ENCODE measurements at regions not wholly inside any gene's neighbourhood (a gene's known extent, or its start where the extent isn't known, plus 50 kb on each side); places are given as distances from the start of the nearest gene placed in this dataset.
A peak's percentile ranks its signal among the peaks of the same experiment; 100 is the strongest.

DNA sequence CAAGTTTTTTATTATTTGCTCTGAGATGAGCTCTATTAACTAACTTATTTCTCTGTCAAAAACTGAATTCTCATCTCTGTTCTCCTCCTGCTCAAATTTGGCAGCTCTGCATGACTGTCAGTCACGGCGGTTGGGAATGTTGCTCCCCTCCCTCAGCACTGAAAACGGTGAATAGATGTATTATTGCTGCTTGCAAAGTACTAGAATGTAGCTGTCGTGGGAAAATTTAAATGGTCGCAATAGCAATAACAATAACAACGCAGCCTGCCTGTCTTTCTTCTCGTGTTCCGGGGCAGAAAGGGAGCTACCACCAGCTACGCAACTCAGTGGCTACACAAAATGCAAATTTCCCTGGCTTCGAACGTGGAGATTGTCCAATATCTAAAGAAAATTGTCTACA is 125.6 kb upstream of the FRY start:
- 0 out of 2 replicates have a peak, but pooled peaks cover 4% of the 10 kb centered on the region for H3K4me1 ChIP-seq (ENCODE audit: insufficient read depth, low read length)
- H3K79me2 ChIP-seq (ENCODE audit: insufficient read depth, low read length), result no peaks in the 10 kb centered on the region
- no peak overlapping the region for H3K4me2 ChIP-seq (ENCODE audit: low read depth, low read length)
- 14% methylated on average over 11 of the region's 11 CpGs for WGBS (ENCODE audit: low lambda C conversion rate)
- no peak for ATAC-seq
- BruUV-seq (replicated peaks), result no TSS peak
- no peak for DNase-seq (ENCODE audit: low spot score)
- CTCF ChIA-PET (ENCODE audit: low intra/inter-chr PET ratio, low total read pairs), result no interaction called here
- no peak for FAIRE-seq
- peak overlapping the region; percentile 33 for H2AFZ ChIP-seq (ENCODE audit: low read length)
- peaks cover 0 to 16% of the 10 kb centered on the region in 2 experiments; a peak in 2 of 5 replicates for H3K27me3 ChIP-seq (ENCODE audit: control insufficient read depth in 1 of 2, insufficient read depth in 2 of 2, low read length in 2 of 2)
- H3K9ac ChIP-seq (ENCODE audit: insufficient read depth, low read depth, low read length), result no peak overlapping the region
- H3K36me3 ChIP-seq (replicated peaks in 1 of 2; ENCODE audit: control insufficient read depth in 1 of 2, insufficient read depth in 2 of 2, low read length in 2 of 2), result no peaks in the 10 kb centered on the region
- H3K27ac ChIP-seq (ENCODE audit: extremely low read length, insufficient read depth, low read length), result no peak overlapping the region
- intact Hi-C loops (cut with micrococcal nuclease; ENCODE audit: unreplicated experiment), result no loop called here
- no peak overlapping the region for H3K4me3 ChIP-seq (replicated peaks in 1 of 3; ENCODE audit: insufficient read depth in 1 of 3, low read depth in 2 of 3, low read length in 3 of 3)
- POLR2A ChIA-PET, result no interaction called here
- H4K20me1 ChIP-seq (ENCODE audit: insufficient read depth, low read length), result no peaks in the 10 kb centered on the region
- no peak for TF ChIP-seq ZNF567 (CRISPR knock-in tag; IDR thresholded peaks at IDR 0.05; ENCODE audit: borderline replicate concordance)
- no peak for TF ChIP-seq ZNF790 (CRISPR knock-in tag; IDR thresholded peaks at IDR 0.05; ENCODE audit: borderline replicate concordance)
- TF ChIP-seq, protein P1, sequence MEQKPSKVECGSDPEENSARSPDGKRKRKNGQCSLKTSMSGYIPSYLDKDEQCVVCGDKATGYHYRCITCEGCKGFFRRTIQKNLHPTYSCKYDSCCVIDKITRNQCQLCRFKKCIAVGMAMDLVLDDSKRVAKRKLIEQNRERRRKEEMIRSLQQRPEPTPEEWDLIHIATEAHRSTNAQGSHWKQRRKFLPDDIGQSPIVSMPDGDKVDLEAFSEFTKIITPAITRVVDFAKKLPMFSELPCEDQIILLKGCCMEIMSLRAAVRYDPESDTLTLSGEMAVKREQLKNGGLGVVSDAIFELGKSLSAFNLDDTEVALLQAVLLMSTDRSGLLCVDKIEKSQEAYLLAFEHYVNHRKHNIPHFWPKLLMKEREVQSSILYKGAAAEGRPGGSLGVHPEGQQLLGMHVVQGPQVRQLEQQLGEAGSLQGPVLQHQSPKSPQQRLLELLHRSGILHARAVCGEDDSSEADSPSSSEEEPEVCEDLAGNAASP (CRISPR knock-in tag; IDR thresholded peaks at IDR 0.05; ENCODE audit: borderline replicate concordance), result no peak
- TF ChIP-seq SNAI1 (CRISPR knock-in tag; IDR thresholded peaks at IDR 0.05; ENCODE audit: borderline replicate concordance), result no peak
- no peak for TF ChIP-seq ZNF746 (CRISPR knock-in tag; IDR thresholded peaks at IDR 0.05)
- no peak for TF ChIP-seq ARNT2 (CRISPR knock-in tag; IDR thresholded peaks at IDR 0.05; ENCODE audit: low read depth)
- TF ChIP-seq GATAD2A (CRISPR knock-in tag; IDR thresholded peaks at IDR 0.05), result no peak
- no peak for TF ChIP-seq TEAD2 (CRISPR knock-in tag; IDR thresholded peaks at IDR 0.05)
- no peak for TF ChIP-seq ARHGAP35 (CRISPR knock-in tag; IDR thresholded peaks at IDR 0.05; ENCODE audit: borderline replicate concordance)
- TF ChIP-seq, protein P2, sequence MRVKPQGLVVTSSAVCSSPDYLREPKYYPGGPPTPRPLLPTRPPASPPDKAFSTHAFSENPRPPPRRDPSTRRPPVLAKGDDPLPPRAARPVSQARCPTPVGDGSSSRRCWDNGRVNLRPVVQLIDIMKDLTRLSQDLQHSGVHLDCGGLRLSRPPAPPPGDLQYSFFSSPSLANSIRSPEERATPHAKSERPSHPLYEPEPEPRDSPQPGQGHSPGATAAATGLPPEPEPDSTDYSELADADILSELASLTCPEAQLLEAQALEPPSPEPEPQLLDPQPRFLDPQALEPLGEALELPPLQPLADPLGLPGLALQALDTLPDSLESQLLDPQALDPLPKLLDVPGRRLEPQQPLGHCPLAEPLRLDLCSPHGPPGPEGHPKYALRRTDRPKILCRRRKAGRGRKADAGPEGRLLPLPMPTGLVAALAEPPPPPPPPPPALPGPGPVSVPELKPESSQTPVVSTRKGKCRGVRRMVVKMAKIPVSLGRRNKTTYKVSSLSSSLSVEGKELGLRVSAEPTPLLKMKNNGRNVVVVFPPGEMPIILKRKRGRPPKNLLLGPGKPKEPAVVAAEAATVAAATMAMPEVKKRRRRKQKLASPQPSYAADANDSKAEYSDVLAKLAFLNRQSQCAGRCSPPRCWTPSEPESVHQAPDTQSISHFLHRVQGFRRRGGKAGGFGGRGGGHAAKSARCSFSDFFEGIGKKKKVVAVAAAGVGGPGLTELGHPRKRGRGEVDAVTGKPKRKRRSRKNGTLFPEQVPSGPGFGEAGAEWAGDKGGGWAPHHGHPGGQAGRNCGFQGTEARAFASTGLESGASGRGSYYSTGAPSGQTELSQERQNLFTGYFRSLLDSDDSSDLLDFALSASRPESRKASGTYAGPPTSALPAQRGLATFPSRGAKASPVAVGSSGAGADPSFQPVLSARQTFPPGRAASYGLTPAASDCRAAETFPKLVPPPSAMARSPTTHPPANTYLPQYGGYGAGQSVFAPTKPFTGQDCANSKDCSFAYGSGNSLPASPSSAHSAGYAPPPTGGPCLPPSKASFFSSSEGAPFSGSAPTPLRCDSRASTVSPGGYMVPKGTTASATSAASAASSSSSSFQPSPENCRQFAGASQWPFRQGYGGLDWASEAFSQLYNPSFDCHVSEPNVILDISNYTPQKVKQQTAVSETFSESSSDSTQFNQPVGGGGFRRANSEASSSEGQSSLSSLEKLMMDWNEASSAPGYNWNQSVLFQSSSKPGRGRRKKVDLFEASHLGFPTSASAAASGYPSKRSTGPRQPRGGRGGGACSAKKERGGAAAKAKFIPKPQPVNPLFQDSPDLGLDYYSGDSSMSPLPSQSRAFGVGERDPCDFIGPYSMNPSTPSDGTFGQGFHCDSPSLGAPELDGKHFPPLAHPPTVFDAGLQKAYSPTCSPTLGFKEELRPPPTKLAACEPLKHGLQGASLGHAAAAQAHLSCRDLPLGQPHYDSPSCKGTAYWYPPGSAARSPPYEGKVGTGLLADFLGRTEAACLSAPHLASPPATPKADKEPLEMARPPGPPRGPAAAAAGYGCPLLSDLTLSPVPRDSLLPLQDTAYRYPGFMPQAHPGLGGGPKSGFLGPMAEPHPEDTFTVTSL (CRISPR knock-in tag; IDR thresholded peaks at IDR 0.05; ENCODE audit: borderline replicate concordance), result no peak
- TF ChIP-seq ZNF546 (CRISPR knock-in tag; conservative IDR thresholded peaks at IDR 0.05), result no peak
- TF ChIP-seq, protein P3, sequence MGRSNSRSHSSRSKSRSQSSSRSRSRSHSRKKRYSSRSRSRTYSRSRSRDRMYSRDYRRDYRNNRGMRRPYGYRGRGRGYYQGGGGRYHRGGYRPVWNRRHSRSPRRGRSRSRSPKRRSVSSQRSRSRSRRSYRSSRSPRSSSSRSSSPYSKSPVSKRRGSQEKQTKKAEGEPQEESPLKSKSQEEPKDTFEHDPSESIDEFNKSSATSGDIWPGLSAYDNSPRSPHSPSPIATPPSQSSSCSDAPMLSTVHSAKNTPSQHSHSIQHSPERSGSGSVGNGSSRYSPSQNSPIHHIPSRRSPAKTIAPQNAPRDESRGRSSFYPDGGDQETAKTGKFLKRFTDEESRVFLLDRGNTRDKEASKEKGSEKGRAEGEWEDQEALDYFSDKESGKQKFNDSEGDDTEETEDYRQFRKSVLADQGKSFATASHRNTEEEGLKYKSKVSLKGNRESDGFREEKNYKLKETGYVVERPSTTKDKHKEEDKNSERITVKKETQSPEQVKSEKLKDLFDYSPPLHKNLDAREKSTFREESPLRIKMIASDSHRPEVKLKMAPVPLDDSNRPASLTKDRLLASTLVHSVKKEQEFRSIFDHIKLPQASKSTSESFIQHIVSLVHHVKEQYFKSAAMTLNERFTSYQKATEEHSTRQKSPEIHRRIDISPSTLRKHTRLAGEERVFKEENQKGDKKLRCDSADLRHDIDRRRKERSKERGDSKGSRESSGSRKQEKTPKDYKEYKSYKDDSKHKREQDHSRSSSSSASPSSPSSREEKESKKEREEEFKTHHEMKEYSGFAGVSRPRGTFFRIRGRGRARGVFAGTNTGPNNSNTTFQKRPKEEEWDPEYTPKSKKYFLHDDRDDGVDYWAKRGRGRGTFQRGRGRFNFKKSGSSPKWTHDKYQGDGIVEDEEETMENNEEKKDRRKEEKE (IDR thresholded peaks at IDR 0.05), result no peak
- TF ChIP-seq NFATC3 (CRISPR knock-in tag; IDR thresholded peaks at IDR 0.05), result no peak
- no peak for TF ChIP-seq NFYB (CRISPR knock-in tag; IDR thresholded peaks at IDR 0.05)
- no peak for TF ChIP-seq ZFP37 (CRISPR knock-in tag; IDR thresholded peaks at IDR 0.05; ENCODE audit: borderline replicate concordance)
- in situ Hi-C loops (cut with HindIII; ENCODE audit: extremely low pct_ligation_motif_present, low pct_unique_long_range_greater_than_20kb), result loop anchor here (25.0 kb wide), 1 partner anchor 656 kb away; no protein-coding TSS in a partner anchor
- no peaks in the 10 kb centered on the region for H3K9me3 ChIP-seq (ENCODE audit: low read length)
